Fibroblast of peridontal ligament (primary cell): ENCODE measurements at regions not wholly inside any gene's neighbourhood (a gene's known extent, or its start where the extent isn't known, plus 50 kb on each side); places are given as distances from the start of the nearest gene placed in this dataset.

Experiments used
- DNase-seq: peaks from one replicate; pipeline ENCODE4 v3.0.0-alpha.2; 2010; ENCODE audit errors: extremely low read depth

- DNase-seq: peak; percentile 46
Measured at GRCh38 chr15:62886431-62887071, 156.0 kb upstream of the TPM1 start.

GRCh38 chr15:62887113-62887570 is 155.4 kb upstream of the TPM1 start:
- peak; percentile 57 for DNase-seq

- no peak for DNase-seq
Measured at GRCh38 chr15:62888623-62889022, 153.9 kb upstream of the TPM1 start.

GRCh38 chr15:62889141-62889661 is 153.3 kb upstream of the TPM1 start:
- no peak for DNase-seq

GRCh38 chr15:62889734-62890505 is 152.6 kb upstream of the TPM1 start:
- peak; percentile 84 for DNase-seq

GRCh38 chr15:62894322-62895085 is 148.0 kb upstream of the TPM1 start:
- DNase-seq: no peak

GRCh38 chr15:62895139-62895866 is 147.2 kb upstream of the TPM1 start:
- DNase-seq: peak; percentile 61

- DNase-seq: peak; percentile 76
Measured at GRCh38 chr15:62895905-62896316, 146.6 kb upstream of the TPM1 start.

GRCh38 chr15:62896380-62896866 is 146.1 kb upstream of the TPM1 start:
- no peak for DNase-seq

- peak; percentile 99 for DNase-seq
Measured at GRCh38 chr15:62896969-62897486, 145.5 kb upstream of the TPM1 start.

GRCh38 chr15:62897634-62898033 is 144.9 kb upstream of the TPM1 start:
- DNase-seq: no peak

- no peak for DNase-seq
Measured at GRCh38 chr15:62899090-62899493, 143.5 kb upstream of the TPM1 start.

- DNase-seq: no peak
Measured at GRCh38 chr15:62900071-62900802, 142.3 kb upstream of the TPM1 start.

- DNase-seq: no peak
Measured at GRCh38 chr15:62901087-62901486, 141.5 kb upstream of the TPM1 start.

GRCh38 chr15:62901909-62902546 is 140.5 kb upstream of the TPM1 start:
- DNase-seq: no peak

GRCh38 chr15:62902821-62903220 is 139.7 kb upstream of the TPM1 start:
- no peak for DNase-seq

GRCh38 chr15:62903437-62903836 is 139.1 kb upstream of the TPM1 start:
- no peak for DNase-seq

GRCh38 chr15:62904041-62904910 is 138.3 kb upstream of the TPM1 start:
- no peak for DNase-seq

GRCh38 chr15:62906627-62907026 is 135.9 kb upstream of the TPM1 start:
- no peak for DNase-seq
